ENCODE measurements at regions not wholly inside any gene's neighbourhood (a gene's known extent, or its start where the extent isn't known, plus 50 kb on each side); places are given as distances from the start of the nearest gene placed in this dataset.

GRCh38 chr4:81754169-81754568, 282.5 kb upstream of the RASGEF1B start:
- POLR2A ChIA-PET: no interaction called here
- no peak for TF ChIP-seq CTCF (IDR thresholded peaks at IDR 0.05)
- Mint-ChIP-seq H3K4me1 (peaks cover 39% of the 10 kb centered on the region), H3K27me3 (no peaks in the 10 kb centered on the region), H3K9me3 (no peaks in the 10 kb centered on the region), H3K27ac (no peak overlapping the region), H3K36me3 (ENCODE audit: low read depth) (no peaks in the 10 kb centered on the region), H3K4me3 (no peak overlapping the region)
- DNase-seq: no peak
- CTCF ChIA-PET: no interaction called here
- ATAC-seq (ENCODE audit: low read depth): no peak
- intact Hi-C loops (cut with micrococcal nuclease): no loop called here

GRCh38 chr4:81751531-81752289, 280.0 kb upstream of the RASGEF1B start:
- Mint-ChIP-seq H3K27me3 (no peaks in the 10 kb centered on the region), H3K36me3 (ENCODE audit: low read depth) (no peaks in the 10 kb centered on the region), H3K9me3 (peaks cover 4% of the 10 kb centered on the region), H3K4me1 (peaks cover 23% of the 10 kb centered on the region), H3K4me3 (no peak overlapping the region), H3K27ac (no peak overlapping the region)
- DNase-seq (no peak), ATAC-seq (ENCODE audit: low read depth) (no peak)
- ChIA-PET POLR2A (no interaction called here), CTCF (no interaction called here)
- TF ChIP-seq CTCF (IDR thresholded peaks at IDR 0.05): no peak
- intact Hi-C loops (cut with micrococcal nuclease): no loop called here

GRCh38 chr4:81747242-81747930, 275.7 kb upstream of the RASGEF1B start:
- intact Hi-C loops (cut with micrococcal nuclease): loop anchor here (1.0 kb wide), 1 partner anchor 12 kb away; no protein-coding TSS in a partner anchor
- H3K4me1 Mint-ChIP-seq: peaks cover 8% of the 10 kb centered on the region
- no peaks in the 10 kb centered on the region for H3K36me3 Mint-ChIP-seq (ENCODE audit: low read depth)
- H3K27ac Mint-ChIP-seq: no peak overlapping the region
- CTCF ChIA-PET: interaction anchor here (0.6 kb wide), 1 partner anchor 1142 kb away, joined by 3 read pairs; no protein-coding TSS in a partner anchor
- DNase-seq (no peak), ATAC-seq (ENCODE audit: low read depth) (no peak)
- no peak overlapping the region for H3K4me3 Mint-ChIP-seq
- POLR2A ChIA-PET: interaction anchor here (1.2 kb wide), 1 partner anchor 12 kb away, joined by 3 read pairs; no protein-coding TSS in a partner anchor
- peaks cover 4% of the 10 kb centered on the region for H3K9me3 Mint-ChIP-seq
- no peak for TF ChIP-seq CTCF (IDR thresholded peaks at IDR 0.05)
- H3K27me3 Mint-ChIP-seq: no peaks in the 10 kb centered on the region

DNA sequence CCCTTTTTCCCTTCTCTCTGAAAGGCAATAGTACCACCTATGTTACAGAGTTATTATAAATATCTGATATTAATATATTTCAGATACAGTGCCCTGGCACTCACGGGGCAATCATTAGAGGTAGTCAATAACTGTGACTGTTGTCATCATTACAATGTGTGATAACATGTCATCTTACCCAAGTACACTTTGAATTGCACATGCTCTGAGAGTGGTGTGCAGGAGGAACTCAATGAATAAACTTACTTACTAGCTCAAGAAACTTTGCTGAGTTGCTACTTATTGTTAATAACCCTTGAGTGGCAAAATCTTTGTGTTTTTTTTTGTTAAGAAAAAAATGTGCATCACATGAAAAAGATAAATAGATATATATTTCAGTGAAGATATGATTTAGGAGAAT, 275.1 kb upstream of the RASGEF1B start:
- Mint-ChIP-seq H3K9me3 (peaks cover 4% of the 10 kb centered on the region), H3K4me1 (peaks cover 8% of the 10 kb centered on the region), H3K4me3 (no peak overlapping the region), H3K36me3 (ENCODE audit: low read depth) (no peaks in the 10 kb centered on the region), H3K27ac (no peak overlapping the region), H3K27me3 (no peaks in the 10 kb centered on the region)
- intact Hi-C loops (cut with micrococcal nuclease): loop anchor here (1.0 kb wide), 1 partner anchor 13 kb away; no protein-coding TSS in a partner anchor
- CTCF ChIA-PET: no interaction called here
- DNase-seq: no peak
- no peak for ATAC-seq (ENCODE audit: low read depth)
- no peak for TF ChIP-seq CTCF (IDR thresholded peaks at IDR 0.05)
- POLR2A ChIA-PET: interaction anchor here (1.2 kb wide), 1 partner anchor 13 kb away, joined by 3 read pairs; no protein-coding TSS in a partner anchor

- DNase-seq (no peak), ATAC-seq (ENCODE audit: low read depth) (no peak)
- Mint-ChIP-seq H3K27me3 (no peaks in the 10 kb centered on the region), H3K27ac (no peak overlapping the region), H3K4me1 (peaks cover 8% of the 10 kb centered on the region), H3K4me3 (no peak overlapping the region), H3K36me3 (ENCODE audit: low read depth) (no peaks in the 10 kb centered on the region), H3K9me3 (peaks cover 4% of the 10 kb centered on the region)
- ChIA-PET POLR2A (no interaction called here), CTCF (no interaction called here)
- intact Hi-C loops (cut with micrococcal nuclease): no loop called here
- no peak for TF ChIP-seq CTCF (IDR thresholded peaks at IDR 0.05)
Measured at GRCh38 chr4:81746071-81746470, 274.4 kb upstream of the RASGEF1B start.
